Prostate gland (tissue), 2 donors: ENCODE measurements at regions not wholly inside any gene's neighbourhood (a gene's known extent, or its start where the extent isn't known, plus 50 kb on each side); places are given as distances from the start of the nearest gene placed in this dataset.

Source experiments
- CTCF ChIP-seq, 4 experiments: fragments of 200-600 bp in 2 of 4; fragments of 450-650 bp in 2 of 4; sonication (generic) in 2 of 4; IDR thresholded peaks; 1 replicate in 3 of 4; 2 replicates in 1 of 4; pipeline ENCODE4 v1.5.1; 2016 to 2019; ENCODE audit warnings: antibody characterized with exemption in 4 of 4, mild to moderate bottlenecking in 2 of 4, moderate library complexity in 2 of 4
- POLR2AphosphoS5 ChIP-seq: sonication (generic); formaldehyde crosslinking; IDR thresholded peaks from one replicate; pipeline ENCODE4 v1.6.1; 2017; ENCODE audit warnings: antibody characterized with exemption

DNA sequence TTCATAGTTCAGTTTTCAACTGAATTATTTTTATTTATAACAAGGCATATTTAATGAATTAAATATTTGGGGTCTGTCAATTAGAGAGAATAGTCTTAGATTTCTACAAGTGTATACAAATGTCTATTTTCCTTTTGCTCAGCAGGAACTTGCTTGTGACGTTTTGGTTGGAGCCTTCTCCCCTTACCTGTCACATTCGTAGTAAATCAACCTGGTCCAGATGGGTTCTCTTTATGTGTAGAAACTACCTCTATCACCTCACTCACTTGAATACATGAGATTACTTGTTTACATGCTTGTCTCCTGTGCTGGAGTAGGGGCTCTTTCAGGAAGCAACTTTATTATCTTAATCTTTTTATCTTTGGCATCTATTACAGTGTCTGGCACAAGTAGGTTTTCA, 938.3 kb upstream of the IGFBP7 start:
- TF ChIP-seq CTCF (IDR thresholded peaks at IDR 0.05), result no peak
- no peak for TF ChIP-seq POLR2AphosphoS5
